ENCODE measurements at regions not wholly inside any gene's neighbourhood (a gene's known extent, or its start where the extent isn't known, plus 50 kb on each side); places are given as distances from the start of the nearest gene placed in this dataset.

GRCh38 chr7:12161146-12161545 is 49.9 kb upstream of the TMEM106B start:
- CTCF ChIA-PET = interaction anchor here (0.9 kb wide), 1 partner anchor 62 kb away, joined by 3 read pairs; no protein-coding TSS in a partner anchor
- H3K4me3 ChIP-seq (ENCODE audit: low read depth, low read length) = no peak overlapping the region
- no peaks in the 10 kb centered on the region for H3K9me3 ChIP-seq
- Mint-ChIP-seq H3K4me3 (ENCODE audit: unreplicated experiment) (no peak overlapping the region), H3K27ac (ENCODE audit: unreplicated experiment) (no peak overlapping the region), H3K9me3 (ENCODE audit: unreplicated experiment) (peaks cover 2% of the 10 kb centered on the region), H3K27me3 (ENCODE audit: insufficient read depth, unreplicated experiment) (no peaks in the 10 kb centered on the region), H3K36me3 (ENCODE audit: insufficient read depth, unreplicated experiment) (no peaks in the 10 kb centered on the region), H3K4me1 (ENCODE audit: low read depth, unreplicated experiment) (no peaks in the 10 kb centered on the region)
- POLR2A ChIA-PET = no interaction called here
- no peaks in the 10 kb centered on the region for H3K4me1 ChIP-seq
- TF ChIP-seq CTCF (IDR thresholded peaks at IDR 0.05; ENCODE audit: insufficient read depth in 1 of 2, low read depth in 1 of 2, low read length in 1 of 2, severe bottlenecking in 1 of 2, unreplicated experiment in 1 of 2) = no peak
- H3K27me3 ChIP-seq (replicated peaks; ENCODE audit: control insufficient read depth, insufficient read depth, low read length) = no peaks in the 10 kb centered on the region
- no TSS peak for BruUV-seq (replicated peaks)
- intact Hi-C loops (cut with micrococcal nuclease; ENCODE audit: unreplicated experiment) = no loop called here
- DNase-seq = no peak
- H3K36me3 ChIP-seq (ENCODE audit: control insufficient read depth, insufficient read depth, low read length) = no peaks in the 10 kb centered on the region

All from Caco-2 (cell line).